Coronary artery (tissue), 2 donors: ENCODE measurements at regions not wholly inside any gene's neighbourhood (a gene's known extent, or its start where the extent isn't known, plus 50 kb on each side); places are given as distances from the start of the nearest gene placed in this dataset.

Experiments used
- DNase-seq: peaks from one replicate; pipeline ENCODE4 v3.0.0-alpha.2; 2017; ENCODE audit warnings: low spot score
- H3K27ac ChIP-seq, 2 donors: fragments of 200-600 bp; sonication (generic); one replicate each; pipeline ENCODE4 v1.5.1; 2016 to 2019
- H3K4me3 ChIP-seq: fragments of 200-600 bp; sonication (generic); 2 replicates; pipeline ENCODE4 v1.5.1; 2016; ENCODE audit warnings: mild to moderate bottlenecking, moderate library complexity
- TF ChIP-seq, protein P1 (sequence below): fragments of 200-600 bp; sonication (generic); IDR thresholded peaks from one replicate; pipeline ENCODE4 v1.5.1; 2019; ENCODE audit warnings: antibody characterized with exemption

DNA sequence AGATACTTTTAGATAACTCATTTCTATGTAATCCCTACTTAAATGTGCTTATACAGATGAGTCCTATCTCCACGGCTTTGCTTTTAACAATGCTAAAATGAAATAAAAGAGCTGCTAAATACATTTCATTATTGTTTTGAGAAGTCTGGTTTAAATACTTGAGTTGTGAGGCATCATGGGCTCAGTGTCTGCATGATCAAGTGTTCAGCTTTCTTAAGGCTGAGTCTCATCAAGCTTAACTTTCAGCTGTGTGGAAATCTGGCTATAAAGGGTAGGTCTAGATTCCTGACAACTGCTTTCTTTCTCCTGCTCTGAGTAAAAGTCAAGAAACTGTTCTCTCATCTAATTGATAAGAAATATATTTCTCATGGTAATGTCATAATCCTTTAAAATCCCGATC is 235.4 kb downstream of the FSCB start:
- no peak for DNase-seq
- TF ChIP-seq, protein P1, sequence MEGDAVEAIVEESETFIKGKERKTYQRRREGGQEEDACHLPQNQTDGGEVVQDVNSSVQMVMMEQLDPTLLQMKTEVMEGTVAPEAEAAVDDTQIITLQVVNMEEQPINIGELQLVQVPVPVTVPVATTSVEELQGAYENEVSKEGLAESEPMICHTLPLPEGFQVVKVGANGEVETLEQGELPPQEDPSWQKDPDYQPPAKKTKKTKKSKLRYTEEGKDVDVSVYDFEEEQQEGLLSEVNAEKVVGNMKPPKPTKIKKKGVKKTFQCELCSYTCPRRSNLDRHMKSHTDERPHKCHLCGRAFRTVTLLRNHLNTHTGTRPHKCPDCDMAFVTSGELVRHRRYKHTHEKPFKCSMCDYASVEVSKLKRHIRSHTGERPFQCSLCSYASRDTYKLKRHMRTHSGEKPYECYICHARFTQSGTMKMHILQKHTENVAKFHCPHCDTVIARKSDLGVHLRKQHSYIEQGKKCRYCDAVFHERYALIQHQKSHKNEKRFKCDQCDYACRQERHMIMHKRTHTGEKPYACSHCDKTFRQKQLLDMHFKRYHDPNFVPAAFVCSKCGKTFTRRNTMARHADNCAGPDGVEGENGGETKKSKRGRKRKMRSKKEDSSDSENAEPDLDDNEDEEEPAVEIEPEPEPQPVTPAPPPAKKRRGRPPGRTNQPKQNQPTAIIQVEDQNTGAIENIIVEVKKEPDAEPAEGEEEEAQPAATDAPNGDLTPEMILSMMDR = no peak
- no peak overlapping the region for H3K27ac ChIP-seq
- H3K4me3 ChIP-seq = no peak overlapping the region

DNA sequence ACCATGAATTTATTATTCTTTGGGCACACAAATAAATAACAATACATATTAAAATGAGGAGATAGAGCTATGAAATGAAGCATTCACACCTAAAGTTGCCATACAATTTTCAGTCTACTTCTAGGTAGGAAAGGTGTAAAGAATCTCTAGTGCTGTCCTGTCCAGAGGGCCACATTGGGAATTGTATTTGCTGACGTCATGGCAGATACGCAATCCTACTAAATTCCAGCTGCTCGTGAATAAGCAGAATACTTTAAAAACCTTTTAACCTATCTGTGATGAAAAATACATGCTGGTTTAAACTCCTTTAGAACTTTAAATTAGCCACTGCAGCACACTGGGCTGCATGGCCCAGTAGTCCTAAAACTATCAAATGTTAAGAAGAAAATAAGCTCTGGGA is 236.1 kb downstream of the FSCB start:
- TF ChIP-seq, protein P1 = no peak
- Histone ChIP-seq H3K27ac (no peak overlapping the region), H3K4me3 (no peak overlapping the region)
- no peak for DNase-seq

DNA sequence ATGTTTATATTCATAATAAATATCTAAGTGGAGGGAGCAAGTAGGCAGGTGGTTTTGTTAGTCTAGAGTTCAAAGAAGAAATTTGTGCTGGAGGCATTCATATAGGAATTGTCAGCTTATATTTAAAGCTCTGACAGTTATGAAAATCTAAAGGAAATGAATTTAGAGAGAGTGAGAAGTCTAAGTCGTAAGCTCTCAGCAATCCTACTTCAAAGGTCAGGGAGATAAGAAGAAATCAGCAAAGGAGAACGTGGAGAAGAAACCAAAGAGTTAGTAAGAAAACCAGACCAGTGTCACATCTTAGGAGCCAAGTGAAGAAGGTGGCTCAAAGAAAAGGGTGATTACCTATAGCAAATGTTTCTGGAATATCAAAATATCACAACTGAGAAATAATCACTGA is 241.8 kb downstream of the FSCB start:
- DNase-seq = no peak
- Histone ChIP-seq H3K4me3 (no peak overlapping the region), H3K27ac (no peak overlapping the region)
- TF ChIP-seq, protein P1 = no peak

DNA sequence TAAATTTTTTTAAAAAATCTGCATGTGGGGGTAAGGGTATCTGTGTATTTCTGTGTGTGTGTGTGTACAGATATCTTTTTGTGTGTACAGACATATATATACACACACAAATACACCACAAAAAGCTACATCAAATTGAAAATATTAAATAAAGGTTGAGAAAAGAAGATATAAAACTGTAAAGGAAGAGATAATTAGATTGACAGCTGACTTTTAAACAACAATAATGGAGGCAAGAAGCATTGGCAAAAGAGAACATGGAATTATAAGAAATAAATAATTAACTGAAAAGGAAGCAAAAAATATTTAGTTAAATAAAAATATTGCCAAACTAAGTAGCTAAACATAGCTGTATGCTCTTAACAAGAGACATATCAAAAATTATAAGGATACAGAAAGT is 291.4 kb downstream of the FSCB start:
- TF ChIP-seq, protein P1 = no peak
- no peak for DNase-seq
- Histone ChIP-seq H3K4me3 (no peak overlapping the region), H3K27ac (no peak overlapping the region)

DNA sequence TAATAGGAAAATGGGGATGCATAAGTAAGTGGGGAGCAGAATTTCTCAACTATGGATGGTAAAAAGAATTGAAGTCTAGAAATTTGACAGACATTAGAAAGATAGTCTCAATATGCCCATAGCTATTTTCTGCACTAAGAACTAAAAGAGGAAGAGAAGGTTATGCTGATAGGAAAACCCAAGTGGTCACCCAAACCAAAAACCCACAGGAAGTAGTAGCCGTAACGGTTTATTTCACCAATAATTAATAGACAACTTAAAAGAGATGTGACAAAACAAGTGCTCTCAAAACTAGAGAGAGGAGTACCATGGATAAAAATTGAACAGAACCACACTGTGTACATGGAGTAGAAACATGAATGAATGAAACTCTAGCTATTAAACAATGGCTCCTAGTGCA is 295.4 kb downstream of the FSCB start:
- Histone ChIP-seq H3K4me3 (no peak overlapping the region), H3K27ac (no peak overlapping the region)
- DNase-seq = no peak
- TF ChIP-seq, protein P1 = no peak

DNA sequence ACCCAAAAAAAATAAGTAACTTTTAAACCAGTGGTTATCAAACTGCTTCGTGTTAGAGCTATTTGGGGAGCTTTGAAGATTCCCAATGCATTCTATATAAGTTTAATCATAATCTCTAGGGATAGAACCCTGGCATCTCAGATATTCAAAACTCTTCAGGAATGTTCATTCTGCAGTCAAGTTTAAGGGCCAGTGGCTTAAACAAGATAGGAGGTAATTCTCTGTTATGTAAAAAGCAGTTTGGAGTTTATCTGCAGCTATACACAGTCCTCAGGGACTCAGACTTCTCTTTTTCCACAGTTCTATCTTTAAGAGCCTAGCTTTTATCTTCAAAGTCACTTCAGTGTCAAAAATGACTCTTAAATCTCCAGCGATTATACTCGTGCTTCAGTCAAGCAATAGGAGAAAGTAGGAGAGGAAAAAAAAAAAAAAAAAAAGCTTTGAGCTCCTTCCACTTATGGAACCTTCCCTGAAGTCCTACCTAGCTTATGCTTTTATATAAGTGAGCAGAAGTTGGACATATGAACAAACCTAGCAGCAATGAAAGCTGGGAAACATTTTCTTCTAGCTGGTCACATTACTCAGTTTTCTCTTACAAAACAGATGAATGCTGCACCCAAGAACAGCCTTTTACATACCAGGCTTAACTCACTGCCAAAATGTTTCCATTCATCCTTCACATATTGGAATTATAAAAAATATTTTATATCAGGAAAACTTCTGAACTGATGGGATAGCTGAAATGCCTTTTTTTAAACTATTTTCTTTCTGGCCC is 302.8 kb downstream of the FSCB start:
- DNase-seq = no peak

DNA sequence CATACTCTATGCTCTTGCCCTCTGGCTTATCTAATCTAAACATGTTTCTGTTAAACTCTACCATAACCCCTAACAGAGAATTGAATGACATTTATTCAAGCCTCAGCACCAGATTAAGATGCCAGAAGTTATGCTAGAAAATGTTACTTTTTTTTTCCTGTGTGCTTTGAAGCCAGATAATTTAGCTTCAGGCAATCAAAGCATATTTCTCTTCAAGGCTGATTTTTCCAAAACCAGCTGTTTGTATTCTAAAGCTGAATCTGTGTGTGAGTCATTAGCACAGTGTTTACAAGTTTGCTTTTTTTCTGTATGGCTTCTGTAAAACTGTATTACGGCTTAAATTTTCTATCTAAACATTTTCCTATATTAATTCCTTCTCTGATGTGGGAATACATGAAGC is 326.1 kb downstream of the FSCB start:
- TF ChIP-seq, protein P1 = no peak
- no peak for DNase-seq
- H3K27ac ChIP-seq = no peak overlapping the region
- no peak overlapping the region for H3K4me3 ChIP-seq

More for the DNA sequence above, 302.8 kb downstream of the FSCB start:
- TF ChIP-seq, protein P1 = no peak
- Histone ChIP-seq H3K4me3 (no peak overlapping the region), H3K27ac (no peak overlapping the region)
